ENCODE measurements at regions not wholly inside any gene's neighbourhood (a gene's known extent, or its start where the extent isn't known, plus 50 kb on each side); places are given as distances from the start of the nearest gene placed in this dataset. TPM values are rescaled to one million over a fixed set of nuclear protein-coding genes. Genes with fewer than 3 reads are reported as not detected.

DNA sequence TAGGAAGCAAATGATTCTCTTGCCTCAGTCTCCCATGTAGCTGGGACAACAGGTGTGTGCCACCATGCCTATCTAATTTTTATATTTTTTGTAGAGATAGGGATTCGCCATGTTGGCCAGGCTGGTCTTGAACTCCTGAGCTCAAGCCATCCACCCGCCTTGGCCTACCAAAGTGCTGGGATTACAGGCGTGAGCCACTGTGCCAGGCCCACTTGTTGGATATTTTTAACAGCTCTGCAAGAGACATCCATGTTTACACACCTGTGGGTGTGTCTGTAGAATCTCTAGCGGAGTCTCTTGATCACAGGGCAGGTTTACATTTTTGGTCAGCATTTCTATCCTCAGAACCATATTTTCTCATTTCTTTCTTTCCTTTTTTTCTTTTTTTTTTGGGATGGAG, 53.1 kb upstream of the ZFP64 start:
- 90% methylated on average over 4 of the region's 4 CpGs for WGBS
- H3K9ac ChIP-seq (ENCODE audit: low read depth in 1 of 2, low read length in 2 of 2): no peak overlapping the region

DNA sequence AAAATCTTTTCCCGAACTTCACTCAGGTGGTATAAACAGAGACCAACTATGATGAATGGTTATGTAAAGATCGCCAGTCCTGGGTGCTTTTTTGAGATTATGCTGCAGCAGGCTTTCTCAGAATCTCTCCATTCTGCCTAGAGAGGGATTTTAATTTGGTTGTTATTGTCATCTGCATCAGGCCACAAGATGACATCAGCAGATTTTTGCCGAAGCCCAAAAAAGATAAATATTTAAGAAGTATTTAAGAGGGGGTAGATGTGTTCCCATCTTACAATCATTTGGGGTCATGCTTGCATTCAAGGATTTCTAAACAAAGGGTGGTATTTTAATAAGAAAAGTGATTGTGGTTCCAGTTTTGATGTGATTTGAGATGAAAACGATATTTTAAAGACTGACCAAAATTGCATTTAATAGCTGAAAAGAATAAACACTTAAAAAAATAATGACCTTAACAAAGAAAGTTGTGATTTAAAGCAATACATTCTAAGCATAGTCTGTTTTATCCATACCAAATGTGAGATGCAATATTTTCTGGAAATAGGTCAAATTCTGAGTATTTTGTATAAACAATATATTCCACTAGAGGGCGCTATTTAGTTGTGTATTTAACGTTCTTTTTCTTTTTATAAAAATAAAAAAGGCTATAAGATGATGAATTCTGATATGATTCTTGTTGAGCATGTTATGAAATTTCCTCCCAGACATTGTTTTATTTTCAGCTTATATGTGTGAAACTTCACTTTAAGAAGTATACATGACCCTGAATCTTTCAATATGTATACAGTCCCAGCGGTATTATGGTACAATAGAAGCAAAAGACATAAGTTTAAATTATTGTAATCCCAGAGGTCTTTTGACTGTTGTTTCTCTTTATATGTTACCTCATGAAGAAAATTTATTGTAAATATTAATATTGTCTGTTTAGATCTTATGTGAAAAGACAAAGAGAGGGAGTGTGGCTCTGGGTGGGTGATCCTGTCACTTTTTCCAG, 51.0 kb upstream of the ZFP64 start:
- H3K9ac ChIP-seq (ENCODE audit: low read depth in 1 of 2, low read length in 2 of 2): no peak overlapping the region
- TF ChIP-seq RXRA (IDR thresholded peaks at IDR 0.05) (no peak), RAD21 (IDR thresholded peaks at IDR 0.05) (peak; percentile 69), CTCF (IDR thresholded peaks at IDR 0.05; ENCODE audit: low read depth, low read length, missing input control) (peak; percentile 39), MAX (IDR thresholded peaks at IDR 0.05) (no peak)
- no peak overlapping the region for H3K4me3 ChIP-seq (ENCODE audit: low read depth in 1 of 3, low read length in 3 of 3)
- no peaks in the 10 kb centered on the region for H3K36me3 ChIP-seq (ENCODE audit: control insufficient read depth in 4 of 4, insufficient read depth in 3 of 4, low read depth in 1 of 4, low read length in 3 of 4)
- no peak for DNase-seq (ENCODE audit: low spot score)
- 58% methylated on average over 7 of the region's 7 CpGs for WGBS
- no peaks in the 10 kb centered on the region for H3K27me3 ChIP-seq (ENCODE audit: control insufficient read depth in 4 of 4, insufficient read depth in 4 of 4, low read length in 3 of 4)
- H3K27ac ChIP-seq (ENCODE audit: low read depth in 1 of 2, low read length in 2 of 2): no peak overlapping the region
- H3K4me1 ChIP-seq (ENCODE audit: control insufficient read depth in 4 of 4, insufficient read depth in 4 of 4, low read length in 3 of 4): peaks cover 0 to 3% (median 0%) of the 10 kb centered on the region in 4 donors
- no peaks in the 10 kb centered on the region for H3K9me3 ChIP-seq (ENCODE audit: control insufficient read depth in 4 of 4, low read length in 3 of 4)

More for the DNA sequence above, 53.1 kb upstream of the ZFP64 start:
- H3K27me3 ChIP-seq (ENCODE audit: control insufficient read depth in 4 of 4, insufficient read depth in 4 of 4, low read length in 3 of 4): no peaks in the 10 kb centered on the region
- no peak for DNase-seq (ENCODE audit: low spot score)
- H3K4me1 ChIP-seq (ENCODE audit: control insufficient read depth in 4 of 4, insufficient read depth in 4 of 4, low read length in 3 of 4): no peaks in the 10 kb centered on the region
- H3K9me3 ChIP-seq (ENCODE audit: control insufficient read depth in 4 of 4, low read length in 3 of 4): no peaks in the 10 kb centered on the region
- H3K27ac ChIP-seq (ENCODE audit: low read depth in 1 of 2, low read length in 2 of 2): no peak overlapping the region
- no peak overlapping the region for H3K4me3 ChIP-seq (ENCODE audit: low read depth in 1 of 3, low read length in 3 of 3)
- no peak for TF ChIP-seq RXRA (IDR thresholded peaks at IDR 0.05)
- no peak for TF ChIP-seq TAF1 (conservative IDR thresholded peaks at IDR 0.05)
- TF ChIP-seq NR2F2 (IDR thresholded peaks at IDR 0.05): no peak
- TF ChIP-seq HNF4G (IDR thresholded peaks at IDR 0.05): no peak
- TF ChIP-seq FOXA2 (IDR thresholded peaks at IDR 0.05): no peak
- TF ChIP-seq MAX (IDR thresholded peaks at IDR 0.05): no peak
- no peak for TF ChIP-seq FOXA1 (IDR thresholded peaks at IDR 0.05)
- H3K36me3 ChIP-seq (ENCODE audit: control insufficient read depth in 4 of 4, insufficient read depth in 3 of 4, low read depth in 1 of 4, low read length in 3 of 4): no peaks in the 10 kb centered on the region

Small RNA genes in the stretch of these regions (small RNA-seq; reads per million reads assigned to genes)
- gene RF02271: not detected
- gene RPL36P1: not detected
